ENCODE measurements at regions not wholly inside any gene's neighbourhood (a gene's known extent, or its start where the extent isn't known, plus 50 kb on each side); places are given as distances from the start of the nearest gene placed in this dataset.

DNA sequence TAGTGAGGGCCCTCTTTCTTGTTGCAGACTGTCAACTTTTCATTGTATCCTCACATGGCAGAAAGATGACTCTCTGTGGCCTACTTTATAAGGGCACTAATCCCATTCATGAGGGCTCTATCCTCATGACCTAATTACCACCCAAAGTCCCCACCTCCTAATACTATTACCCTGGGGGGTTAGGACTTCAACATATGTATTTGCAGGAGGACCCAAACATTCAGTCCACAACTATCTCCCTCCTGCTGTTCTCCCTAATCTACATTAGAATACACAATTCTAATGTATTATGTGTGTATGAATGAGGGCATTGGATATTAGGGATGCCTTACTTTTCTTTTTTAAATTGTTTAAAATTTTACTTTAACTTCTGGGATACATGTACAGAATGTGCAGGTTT is 246.0 kb upstream of the TANK start:
- Mint-ChIP-seq H3K27ac (ENCODE audit: unreplicated experiment) (no peak overlapping the region), H3K36me3 (ENCODE audit: low read depth) (no peaks in the 10 kb centered on the region), H3K4me3 (ENCODE audit: unreplicated experiment) (no peak overlapping the region), H3K4me1 (ENCODE audit: low read depth) (peaks cover 26% of the 10 kb centered on the region), H3K9me3 (ENCODE audit: low read depth) (no peaks in the 10 kb centered on the region), H3K27me3 (ENCODE audit: low read depth) (no peaks in the 10 kb centered on the region)
- no peak for DNase-seq (ENCODE audit: low spot score)
- TF ChIP-seq, protein P1, sequence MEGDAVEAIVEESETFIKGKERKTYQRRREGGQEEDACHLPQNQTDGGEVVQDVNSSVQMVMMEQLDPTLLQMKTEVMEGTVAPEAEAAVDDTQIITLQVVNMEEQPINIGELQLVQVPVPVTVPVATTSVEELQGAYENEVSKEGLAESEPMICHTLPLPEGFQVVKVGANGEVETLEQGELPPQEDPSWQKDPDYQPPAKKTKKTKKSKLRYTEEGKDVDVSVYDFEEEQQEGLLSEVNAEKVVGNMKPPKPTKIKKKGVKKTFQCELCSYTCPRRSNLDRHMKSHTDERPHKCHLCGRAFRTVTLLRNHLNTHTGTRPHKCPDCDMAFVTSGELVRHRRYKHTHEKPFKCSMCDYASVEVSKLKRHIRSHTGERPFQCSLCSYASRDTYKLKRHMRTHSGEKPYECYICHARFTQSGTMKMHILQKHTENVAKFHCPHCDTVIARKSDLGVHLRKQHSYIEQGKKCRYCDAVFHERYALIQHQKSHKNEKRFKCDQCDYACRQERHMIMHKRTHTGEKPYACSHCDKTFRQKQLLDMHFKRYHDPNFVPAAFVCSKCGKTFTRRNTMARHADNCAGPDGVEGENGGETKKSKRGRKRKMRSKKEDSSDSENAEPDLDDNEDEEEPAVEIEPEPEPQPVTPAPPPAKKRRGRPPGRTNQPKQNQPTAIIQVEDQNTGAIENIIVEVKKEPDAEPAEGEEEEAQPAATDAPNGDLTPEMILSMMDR (IDR thresholded peaks at IDR 0.05) = no peak

DNA sequence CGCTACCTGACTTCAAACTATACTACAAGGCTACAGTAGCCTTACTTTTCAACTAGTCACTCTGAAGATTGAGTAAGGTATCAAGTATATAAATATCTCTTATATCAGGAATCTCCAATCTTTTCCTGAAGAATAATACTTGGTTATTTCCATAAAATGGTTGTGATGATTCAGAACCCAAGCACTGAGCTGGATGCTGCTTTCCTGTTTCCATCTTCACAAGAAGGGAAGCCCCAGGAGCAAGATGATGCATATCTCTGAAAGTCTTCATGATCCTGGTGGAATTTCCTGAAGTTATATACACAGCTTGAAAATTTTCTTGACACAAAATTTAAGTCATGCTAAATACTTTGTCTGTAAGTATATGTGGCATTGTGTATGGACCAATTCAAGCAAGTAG is 243.9 kb upstream of the TANK start:
- no peaks in the 10 kb centered on the region for H3K36me3 Mint-ChIP-seq (ENCODE audit: low read depth)
- DNase-seq (ENCODE audit: low spot score) = no peak
- no peaks in the 10 kb centered on the region for H3K27me3 Mint-ChIP-seq (ENCODE audit: low read depth)
- no peaks in the 10 kb centered on the region for H3K9me3 Mint-ChIP-seq (ENCODE audit: low read depth)
- no peak overlapping the region for H3K4me3 Mint-ChIP-seq (ENCODE audit: unreplicated experiment)
- H3K4me1 Mint-ChIP-seq (ENCODE audit: low read depth) = peaks cover 24% of the 10 kb centered on the region
- TF ChIP-seq, protein P1 (IDR thresholded peaks at IDR 0.05) = no peak
- H3K27ac Mint-ChIP-seq (ENCODE audit: unreplicated experiment) = no peak overlapping the region

DNA sequence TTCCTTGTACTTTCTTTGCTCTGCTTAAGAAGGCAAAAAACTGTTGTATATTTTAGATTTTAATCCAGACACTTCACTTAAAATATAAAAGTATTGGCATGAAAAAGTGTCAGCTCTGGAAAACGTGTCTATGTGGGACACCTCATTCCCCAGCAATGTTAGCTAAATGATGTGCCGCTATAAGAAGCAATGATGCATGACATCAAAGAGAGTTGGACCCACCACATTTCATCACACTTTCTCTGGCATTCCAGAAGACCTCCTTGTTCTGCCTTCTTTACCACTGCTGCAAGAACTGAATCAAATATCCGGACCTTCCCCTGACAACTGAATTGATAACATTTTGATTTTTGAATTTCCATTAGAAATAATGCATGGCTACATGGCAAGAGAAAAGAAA is 242.4 kb upstream of the TANK start:
- Mint-ChIP-seq H3K27ac (ENCODE audit: unreplicated experiment) (no peak overlapping the region), H3K27me3 (ENCODE audit: low read depth) (no peaks in the 10 kb centered on the region), H3K36me3 (ENCODE audit: low read depth) (no peaks in the 10 kb centered on the region), H3K4me1 (ENCODE audit: low read depth) (peaks cover 32% of the 10 kb centered on the region), H3K4me3 (ENCODE audit: unreplicated experiment) (no peak overlapping the region), H3K9me3 (ENCODE audit: low read depth) (no peaks in the 10 kb centered on the region)
- DNase-seq (ENCODE audit: low spot score) = no peak
- TF ChIP-seq, protein P1 (IDR thresholded peaks at IDR 0.05) = no peak

DNA sequence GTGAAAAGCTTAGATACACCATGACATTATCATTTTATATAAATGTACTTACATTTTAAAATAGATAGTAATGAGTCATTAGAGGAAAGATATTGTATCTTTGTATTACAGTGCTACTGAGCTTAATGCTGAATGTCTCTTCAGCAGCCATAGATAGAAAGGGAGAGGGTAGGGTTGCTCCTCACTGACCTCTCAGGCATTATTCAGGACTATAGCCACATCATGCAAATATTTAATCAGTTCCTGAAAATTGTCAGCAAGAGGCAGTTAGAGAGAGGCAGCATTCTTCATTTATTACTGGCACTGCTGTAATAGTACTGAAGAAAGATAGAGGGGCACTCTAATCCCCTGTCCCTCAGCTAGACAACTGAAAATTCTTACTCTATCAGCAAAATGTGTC is 242.0 kb upstream of the TANK start:
- no peaks in the 10 kb centered on the region for H3K9me3 Mint-ChIP-seq (ENCODE audit: low read depth)
- no peak overlapping the region for H3K4me3 Mint-ChIP-seq (ENCODE audit: unreplicated experiment)
- H3K36me3 Mint-ChIP-seq (ENCODE audit: low read depth) = no peaks in the 10 kb centered on the region
- H3K27me3 Mint-ChIP-seq (ENCODE audit: low read depth) = no peaks in the 10 kb centered on the region
- TF ChIP-seq, protein P1 (IDR thresholded peaks at IDR 0.05) = no peak
- no peak overlapping the region for H3K27ac Mint-ChIP-seq (ENCODE audit: unreplicated experiment)
- no peak for DNase-seq (ENCODE audit: low spot score)
- peaks cover 32% of the 10 kb centered on the region for H3K4me1 Mint-ChIP-seq (ENCODE audit: low read depth)

DNA sequence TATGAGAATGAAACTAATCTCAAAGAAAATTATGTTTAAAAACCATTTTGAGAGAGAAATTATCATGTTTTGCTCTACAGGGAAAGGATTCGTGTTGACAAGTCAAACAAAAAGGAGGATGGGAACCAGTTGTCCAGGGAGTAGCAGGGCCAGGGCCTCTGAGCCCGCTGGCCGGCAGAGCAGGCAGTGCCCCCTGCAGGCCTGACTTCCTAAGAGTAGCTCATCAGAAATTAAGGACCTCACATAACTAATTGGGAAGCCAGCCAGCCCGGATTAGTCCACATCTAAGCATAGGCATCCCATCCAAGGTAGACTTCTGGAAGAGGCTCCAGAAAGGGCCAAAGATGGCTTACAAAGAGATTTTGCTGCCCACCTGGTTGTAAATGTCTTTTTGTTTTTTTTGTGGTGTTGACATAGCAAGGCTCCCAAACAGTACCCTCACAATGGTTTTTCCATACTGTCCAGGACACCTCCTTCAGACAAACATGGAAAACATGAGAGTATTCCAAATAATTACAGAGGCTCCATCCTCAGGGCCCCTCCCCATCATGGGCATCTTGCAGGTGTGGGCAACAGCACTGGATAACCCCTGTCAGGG is 241.2 kb upstream of the TANK start:
- no peak overlapping the region for H3K4me3 Mint-ChIP-seq (ENCODE audit: unreplicated experiment)
- TF ChIP-seq, protein P1 (IDR thresholded peaks at IDR 0.05) = peak; percentile 74
- H3K27me3 Mint-ChIP-seq (ENCODE audit: low read depth) = no peaks in the 10 kb centered on the region
- no peak overlapping the region for H3K27ac Mint-ChIP-seq (ENCODE audit: unreplicated experiment)
- no peaks in the 10 kb centered on the region for H3K36me3 Mint-ChIP-seq (ENCODE audit: low read depth)
- peaks cover 32% of the 10 kb centered on the region for H3K4me1 Mint-ChIP-seq (ENCODE audit: low read depth)
- no peak for DNase-seq (ENCODE audit: low spot score)
- H3K9me3 Mint-ChIP-seq (ENCODE audit: low read depth) = no peaks in the 10 kb centered on the region
